SIG-M5 treated with dmso at 0.1 percent for 504 hours (cell line): ENCODE measurements at regions not wholly inside any gene's neighbourhood (a gene's known extent, or its start where the extent isn't known, plus 50 kb on each side); places are given as distances from the start of the nearest gene placed in this dataset.
"Not testable (repeated sequence)": the region's sequence is repeated elsewhere in the genome, so short reads cannot be mapped to it uniquely, and the experiment has no call there.

Experiments
- DNase-seq: peaks from one replicate; lab custom pipeline; 2025; ENCODE audit not compliant: unreplicated experiment; lab: John Stamatoyannopoulos, UW

DNA sequence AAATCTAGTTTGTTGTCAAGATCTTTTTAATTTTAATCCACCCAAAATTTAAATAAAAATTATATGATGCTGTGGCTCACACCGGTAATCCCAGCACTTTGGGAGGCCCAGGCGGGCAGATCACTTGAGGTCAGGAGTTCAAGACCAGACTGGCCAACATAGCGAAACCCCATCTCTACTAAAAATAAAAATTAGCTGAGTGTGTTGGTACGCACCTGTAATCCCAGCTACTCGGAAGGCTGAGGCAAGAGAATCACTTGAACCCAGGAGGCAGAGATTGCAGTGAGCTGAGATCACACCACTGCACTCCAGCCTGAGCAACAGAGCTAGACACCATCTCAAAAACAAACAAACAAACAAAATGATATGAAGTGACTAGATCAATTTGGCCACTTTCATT, 253.0 kb upstream of the MGMT start:
- not testable (repeated sequence) for DNase-seq

DNA sequence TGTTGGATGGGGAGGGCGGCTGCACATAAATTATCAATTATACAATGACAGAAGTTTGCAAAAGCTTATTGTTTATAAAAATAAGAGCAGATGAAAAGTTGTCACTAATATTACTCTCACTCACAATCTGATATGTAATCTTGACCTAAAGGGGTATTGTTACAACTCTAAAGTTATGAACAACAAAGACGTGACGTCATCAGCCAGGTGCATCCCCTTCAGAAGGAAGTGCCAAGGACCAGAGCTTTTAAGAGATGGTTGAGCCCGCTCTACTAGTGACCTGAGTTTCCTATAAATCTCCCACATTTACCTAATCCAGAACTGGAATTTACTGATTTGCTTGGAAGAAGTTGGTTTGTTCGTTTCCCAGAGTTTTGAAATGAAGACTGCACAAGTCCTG, 247.7 kb upstream of the MGMT start:
- no peak for DNase-seq

DNA sequence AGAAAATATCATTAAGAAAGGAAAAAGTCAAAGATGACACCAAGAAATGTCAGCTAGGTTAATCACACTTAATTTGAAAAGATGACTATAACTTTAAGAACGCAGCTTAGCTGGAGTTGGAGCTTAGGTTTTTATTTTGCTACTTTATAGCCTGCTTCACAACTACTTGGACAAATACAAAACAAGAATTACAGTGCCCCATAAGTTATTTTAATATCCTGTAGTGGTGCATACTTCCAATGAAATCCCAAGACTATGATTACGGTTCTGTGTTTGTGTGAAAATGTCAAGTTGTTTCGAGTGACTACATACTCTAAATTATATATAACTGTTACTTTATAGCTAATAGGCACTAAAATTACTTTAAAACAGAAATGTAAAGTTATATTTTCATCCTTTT, 244.6 kb upstream of the MGMT start:
- no peak for DNase-seq

DNA sequence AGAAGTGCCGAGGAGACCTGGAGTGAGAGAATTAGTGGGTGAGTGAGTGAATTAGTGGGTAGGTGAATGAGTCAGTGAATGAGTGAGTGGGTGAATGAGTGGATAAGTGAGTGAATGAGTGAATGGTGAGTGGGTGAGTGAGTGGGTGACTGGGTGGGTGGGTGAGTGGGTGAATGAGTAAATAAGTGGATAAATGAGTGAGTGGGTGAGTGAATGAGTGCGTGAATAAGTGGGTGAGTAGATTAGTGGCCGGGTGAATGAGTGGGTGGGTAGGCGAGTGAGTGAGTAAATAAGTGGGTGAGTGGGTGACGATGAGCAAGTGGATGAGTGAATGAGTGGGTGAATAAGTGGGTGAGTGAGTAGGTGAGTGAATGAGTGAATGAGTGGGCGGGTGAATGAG, 243.7 kb upstream of the MGMT start:
- no peak for DNase-seq

DNA sequence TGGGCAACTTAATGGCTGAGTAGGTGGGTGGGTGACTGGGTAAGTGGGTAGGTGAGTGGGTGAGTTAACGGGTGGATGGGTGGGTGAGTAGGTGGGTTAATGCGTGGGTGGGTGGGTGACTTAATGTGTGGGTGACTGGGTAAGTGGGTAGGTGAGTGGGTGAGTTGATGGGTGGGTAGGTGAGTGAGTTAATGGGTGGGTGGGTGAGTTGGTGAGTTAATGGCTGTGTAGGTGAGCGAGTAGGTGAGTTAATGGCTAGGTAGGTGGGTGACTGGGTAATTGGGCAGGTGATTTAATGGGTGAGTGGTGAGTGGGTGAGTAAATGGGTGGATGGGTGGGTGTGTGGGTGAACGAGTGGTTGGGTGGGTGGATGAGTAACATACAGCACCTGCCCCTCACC, 243.0 kb upstream of the MGMT start:
- DNase-seq = no peak

DNA sequence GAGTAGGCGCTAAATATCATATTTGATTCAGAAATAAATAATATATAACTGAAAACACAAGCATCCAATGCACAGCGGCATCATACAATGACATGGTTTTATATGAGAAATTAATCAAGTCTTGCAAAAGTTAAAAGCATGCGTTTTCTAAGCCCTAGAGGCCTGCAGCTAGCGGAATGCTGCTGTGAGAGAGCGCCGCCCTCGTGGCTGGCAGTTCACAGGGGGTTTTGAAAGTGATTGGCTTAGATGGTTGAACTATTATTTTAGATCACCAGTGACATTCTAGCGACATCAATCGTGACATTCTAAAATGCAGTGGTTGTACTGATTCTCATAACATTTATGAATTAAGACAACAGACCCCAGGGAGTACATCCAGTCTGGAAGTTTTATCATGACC, 235.2 kb upstream of the MGMT start:
- no peak for DNase-seq

DNA sequence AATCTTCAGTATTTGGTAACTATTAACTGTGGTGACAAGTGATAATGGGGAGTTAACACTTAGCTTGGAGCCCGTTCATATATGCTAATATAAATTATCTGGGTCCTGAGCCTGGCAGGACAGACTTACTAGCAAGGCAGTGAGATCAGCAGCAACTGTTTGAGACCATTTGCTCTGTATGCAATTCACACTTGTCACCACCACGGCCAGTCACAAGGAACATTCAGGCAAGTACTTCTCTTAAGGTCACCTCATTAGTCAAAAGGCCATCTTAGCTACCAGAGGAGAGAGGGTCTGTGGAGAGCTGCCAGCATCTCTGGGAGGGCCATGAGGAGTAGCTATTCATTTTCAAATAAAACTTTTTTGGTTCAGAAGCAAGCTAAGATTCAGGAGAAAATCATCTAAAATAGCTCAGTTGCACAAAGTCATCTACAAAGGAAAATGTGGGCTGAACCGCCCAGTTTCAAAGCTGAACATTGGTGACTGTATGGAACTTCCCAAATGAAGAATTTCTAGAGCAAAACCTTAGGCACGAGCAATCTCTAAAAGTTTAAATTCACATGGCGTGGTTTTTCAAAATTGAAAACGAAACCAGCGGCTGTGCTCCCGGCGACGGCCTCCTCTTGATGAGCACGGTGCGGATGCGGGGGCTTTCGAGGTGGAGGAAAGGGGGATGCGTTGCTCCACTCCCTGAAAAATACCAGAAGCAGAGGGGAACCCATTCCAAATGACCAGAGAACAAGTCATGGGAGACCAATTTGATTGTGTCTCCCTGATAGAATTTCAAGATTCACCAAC, 233.5 kb upstream of the MGMT start:
- no peak for DNase-seq

DNA sequence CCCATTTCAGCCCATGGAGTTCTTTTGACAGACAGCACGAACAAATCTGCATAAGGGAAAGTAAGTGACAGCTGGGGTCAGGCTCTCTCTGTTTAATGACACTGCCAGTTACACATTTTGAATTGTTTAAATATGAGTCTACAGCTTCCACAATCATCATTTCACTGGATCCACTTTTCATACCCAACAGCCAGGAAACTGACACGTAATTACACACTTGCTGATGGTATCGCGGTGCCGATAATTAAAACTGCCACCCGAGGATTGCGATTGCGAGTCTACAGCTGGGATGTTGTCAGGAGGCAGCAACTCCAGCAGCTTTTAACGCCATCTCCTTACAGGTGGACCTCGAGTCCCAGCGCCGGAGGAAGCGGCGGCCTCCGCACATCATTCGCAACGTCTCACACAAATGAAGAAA, 230.8 kb upstream of the MGMT start:
- no peak for DNase-seq

DNA sequence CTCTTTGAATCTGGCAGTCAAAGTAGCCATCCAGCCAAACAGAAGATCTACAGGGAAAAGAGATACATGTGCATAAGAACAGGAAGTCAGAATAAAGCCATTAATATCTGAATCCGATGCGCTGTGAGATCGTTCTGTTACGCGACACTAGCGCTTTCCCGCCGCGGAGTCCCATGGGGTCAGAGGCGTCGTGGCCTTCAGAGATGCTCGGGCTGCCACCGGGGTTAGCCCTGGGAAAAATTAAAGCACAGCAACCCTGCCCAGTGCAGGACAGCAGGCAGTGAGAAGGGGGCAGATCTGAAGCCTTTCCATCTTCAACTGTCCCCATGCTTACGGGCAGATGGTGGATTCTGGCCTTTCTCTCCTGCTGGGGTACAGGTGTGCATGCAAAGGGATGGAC, 225.6 kb upstream of the MGMT start:
- no peak for DNase-seq

DNA sequence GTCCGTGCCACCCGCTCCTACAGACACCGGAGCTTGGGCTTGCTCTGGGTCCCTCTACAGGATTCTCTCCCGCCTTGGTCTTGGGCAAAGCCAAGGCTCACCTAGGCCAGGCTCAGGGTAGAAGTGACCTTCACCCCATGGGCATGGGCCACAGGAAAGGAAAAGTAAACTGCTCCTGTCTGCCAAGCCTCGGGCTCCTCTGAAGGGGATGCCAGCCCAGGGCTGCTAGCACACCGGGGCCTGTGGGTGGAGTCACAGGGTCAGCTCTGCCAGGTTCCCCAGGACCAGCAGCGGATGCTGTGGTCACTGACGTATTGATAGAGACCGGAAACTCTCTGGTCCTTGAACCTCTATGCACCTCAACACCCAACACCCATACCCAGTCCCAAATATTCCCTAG, 222.7 kb upstream of the MGMT start:
- DNase-seq = no peak

DNA sequence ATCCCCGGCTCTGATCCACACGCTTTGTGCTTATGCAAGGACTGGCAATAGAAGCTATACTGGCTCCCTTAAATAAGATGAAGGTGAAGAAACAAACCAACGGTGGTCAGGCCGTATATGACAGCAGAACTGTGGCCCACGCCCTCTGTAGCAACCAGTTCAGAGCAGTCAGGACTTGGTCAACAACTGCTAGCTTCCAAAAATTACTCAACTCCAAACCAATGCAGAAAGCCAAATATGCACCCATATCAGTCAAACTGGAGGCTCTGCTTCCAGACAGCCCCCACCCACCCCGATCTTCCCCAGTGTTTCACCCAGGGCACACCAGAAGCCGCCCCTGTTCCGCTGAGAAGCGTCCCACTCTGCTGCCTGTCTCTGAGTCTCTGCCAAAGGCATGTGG, 222.3 kb upstream of the MGMT start:
- DNase-seq = no peak

DNA sequence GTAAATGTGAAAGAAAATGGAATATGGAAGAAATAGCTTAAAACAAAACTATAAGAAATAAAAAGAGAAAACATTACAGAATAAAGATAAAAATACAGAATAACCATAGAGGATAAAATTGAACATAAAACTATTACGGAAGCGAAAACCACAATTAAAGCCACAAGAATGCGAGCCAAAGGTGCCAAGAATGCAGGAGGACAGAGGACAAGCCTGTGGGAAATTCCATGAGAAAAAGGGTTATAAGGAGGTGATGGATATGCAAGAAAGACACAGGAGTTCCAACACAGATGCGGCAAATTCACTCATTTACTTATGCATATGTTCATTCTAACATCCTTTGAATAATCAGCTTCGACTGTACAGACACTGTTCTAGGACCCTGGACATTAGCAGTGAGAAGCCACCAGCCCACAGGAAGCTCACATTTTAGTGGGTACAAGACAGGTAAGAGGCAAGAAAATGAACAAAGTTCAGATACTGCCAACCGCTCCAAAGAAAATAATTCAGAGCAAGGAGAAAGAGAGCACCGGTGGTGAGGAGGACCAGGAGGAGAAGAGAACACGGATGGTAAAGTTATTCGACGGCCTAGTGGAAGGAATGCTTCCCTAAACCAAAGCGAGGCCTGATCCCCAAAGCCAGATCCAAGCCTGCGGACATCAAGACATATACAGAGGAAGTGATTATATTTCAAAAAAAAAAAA, 213.7 kb upstream of the MGMT start:
- no peak for DNase-seq

DNA sequence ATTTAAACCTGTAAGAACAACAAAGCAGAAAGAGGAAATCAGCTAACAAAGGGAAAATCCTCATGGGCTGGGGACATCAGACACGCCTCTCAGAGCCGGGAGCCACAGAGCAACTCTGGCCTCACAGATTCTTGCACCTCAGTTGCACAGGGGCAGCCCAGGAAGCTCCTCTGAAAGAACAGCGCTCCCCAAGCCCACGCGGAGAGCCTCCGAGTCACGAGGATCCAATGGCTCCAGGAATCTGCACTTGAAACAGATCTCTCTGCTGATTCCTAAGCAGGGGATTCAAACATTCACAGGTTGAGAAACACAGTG, 213.2 kb upstream of the MGMT start:
- no peak for DNase-seq

DNA sequence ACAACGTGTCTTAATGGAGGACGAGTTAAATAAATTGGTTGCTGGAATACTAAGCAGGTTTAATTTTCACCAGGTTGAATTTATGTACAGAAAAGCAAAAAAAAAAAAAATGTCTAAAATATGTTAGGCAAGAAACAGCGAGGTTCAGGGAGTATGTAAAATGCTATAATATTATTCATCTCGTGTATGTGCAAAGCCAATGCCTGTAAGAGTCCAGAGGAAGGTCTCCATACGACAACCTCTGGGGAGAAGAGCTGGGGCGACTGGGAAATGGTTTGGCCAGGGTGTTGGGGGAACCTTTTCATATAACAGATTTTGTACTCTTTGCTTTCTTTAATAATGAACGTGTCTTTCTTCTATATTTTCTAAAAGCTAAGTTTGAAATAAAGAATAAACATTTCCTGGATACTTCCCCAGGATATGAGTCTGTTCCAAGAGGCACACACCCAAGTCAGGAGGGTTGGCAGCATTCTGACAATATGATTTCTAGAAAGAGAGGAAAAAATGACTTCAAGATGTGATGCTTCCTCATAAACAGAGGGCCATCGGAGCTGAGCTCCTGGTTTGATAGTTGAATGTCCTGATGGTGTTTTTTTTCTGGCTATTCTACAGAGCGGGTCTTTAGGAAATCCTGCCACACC, 208.6 kb upstream of the MGMT start:
- DNase-seq = no peak

DNA sequence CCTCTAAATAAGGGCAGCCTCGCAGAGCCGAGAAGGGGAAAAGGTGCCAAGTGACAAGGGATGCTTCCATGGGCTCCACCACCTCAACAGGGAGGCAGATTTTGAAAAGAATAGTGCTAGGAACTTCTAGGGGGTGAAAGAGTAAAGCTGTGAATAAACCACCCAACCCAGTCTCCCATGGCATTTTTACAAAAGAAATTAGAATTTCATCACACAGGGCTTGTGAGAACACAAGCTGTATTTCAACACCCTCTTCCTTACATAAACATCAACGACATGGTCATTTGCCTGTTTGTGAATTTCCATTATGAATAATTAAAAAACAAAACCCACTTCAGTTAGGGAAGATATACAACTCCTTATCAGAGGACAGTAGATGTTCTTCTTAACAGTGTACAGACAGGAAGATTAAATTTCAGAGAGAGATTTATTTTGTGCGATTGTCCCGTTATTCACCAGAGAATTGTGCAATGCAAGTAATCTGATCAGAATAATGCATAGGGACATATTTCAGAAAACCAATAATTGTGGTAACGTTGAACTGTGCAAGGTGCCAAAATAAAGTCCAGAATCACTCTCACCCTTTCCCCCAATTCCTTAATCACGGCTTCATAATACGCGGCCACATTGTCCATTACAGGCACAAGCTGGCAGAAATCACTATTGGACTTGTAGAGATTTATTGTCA, 207.8 kb upstream of the MGMT start:
- DNase-seq = no peak

DNA sequence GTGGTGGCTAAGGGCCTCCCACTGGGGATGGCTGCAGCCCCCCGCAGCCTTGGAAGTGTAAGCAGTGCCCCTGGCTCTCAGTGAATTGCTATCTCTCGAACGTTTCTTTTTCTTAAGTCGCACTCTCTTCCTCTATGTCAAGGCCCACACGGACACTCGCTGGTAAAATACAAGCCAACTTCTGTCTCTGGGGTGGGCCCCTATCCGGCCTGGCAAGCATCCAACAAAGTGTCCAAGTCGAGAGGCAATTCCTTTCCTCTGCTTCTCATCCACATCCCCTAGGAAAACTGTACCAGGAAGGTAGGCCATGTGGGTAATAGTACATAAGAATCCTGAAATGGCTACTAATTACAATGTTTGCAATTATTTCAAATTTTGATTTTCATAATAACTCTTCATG, 194.9 kb upstream of the MGMT start:
- no peak for DNase-seq

DNA sequence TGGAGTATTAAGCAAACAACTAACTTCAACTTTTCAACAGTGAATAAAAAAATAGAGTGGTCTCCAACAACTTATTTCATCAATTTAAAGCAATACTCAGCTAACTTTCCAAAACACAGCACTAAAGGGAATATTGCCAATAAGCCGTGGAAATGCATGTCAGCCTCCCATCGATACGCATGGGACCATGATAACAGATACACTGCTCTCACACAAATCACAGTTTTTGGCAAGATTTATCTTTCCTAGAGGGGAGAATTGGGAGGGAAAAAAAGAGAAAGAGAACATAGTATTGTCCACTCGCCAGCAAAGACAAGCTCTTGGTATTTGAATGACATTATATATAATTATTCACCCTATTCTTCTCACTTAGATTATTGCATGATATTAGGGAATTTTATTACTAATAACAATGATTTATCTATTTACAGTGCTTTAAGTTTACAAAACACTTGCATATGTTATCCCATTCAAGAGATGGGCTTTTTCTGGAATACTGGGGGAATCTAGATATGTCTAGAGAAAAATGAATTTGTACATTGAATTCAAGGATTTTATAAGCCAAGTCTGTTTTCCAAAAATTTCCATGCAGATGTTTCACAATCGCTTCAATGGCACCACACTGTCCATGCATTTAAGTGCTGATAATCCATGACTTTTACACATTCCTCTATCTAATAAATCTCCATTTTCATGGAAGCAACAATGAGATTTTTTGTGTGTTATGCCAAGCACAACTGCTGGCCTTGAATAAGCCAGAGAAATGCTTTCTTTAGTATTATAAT, 194.0 kb upstream of the MGMT start:
- DNase-seq = no peak

DNA sequence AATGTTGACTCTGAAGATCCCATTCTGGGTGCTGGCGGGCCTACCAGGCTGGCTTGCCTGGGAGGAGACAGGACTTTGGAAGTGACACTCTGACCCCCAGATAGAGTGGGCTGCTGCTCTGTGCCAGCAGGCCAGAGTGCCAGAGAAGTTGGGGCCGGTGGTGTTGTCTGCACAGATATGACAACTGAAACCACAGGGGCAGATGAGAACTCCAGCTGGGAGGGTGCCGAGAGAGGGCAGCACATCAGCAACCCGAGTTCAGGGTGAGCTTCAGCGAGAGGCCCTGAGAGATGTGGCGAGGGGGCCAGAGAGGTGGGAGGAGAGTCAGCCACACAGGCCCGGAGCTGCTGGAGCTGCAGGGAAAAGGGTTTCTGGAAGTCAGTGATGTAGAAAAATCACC, 193.2 kb upstream of the MGMT start:
- DNase-seq = no peak

DNA sequence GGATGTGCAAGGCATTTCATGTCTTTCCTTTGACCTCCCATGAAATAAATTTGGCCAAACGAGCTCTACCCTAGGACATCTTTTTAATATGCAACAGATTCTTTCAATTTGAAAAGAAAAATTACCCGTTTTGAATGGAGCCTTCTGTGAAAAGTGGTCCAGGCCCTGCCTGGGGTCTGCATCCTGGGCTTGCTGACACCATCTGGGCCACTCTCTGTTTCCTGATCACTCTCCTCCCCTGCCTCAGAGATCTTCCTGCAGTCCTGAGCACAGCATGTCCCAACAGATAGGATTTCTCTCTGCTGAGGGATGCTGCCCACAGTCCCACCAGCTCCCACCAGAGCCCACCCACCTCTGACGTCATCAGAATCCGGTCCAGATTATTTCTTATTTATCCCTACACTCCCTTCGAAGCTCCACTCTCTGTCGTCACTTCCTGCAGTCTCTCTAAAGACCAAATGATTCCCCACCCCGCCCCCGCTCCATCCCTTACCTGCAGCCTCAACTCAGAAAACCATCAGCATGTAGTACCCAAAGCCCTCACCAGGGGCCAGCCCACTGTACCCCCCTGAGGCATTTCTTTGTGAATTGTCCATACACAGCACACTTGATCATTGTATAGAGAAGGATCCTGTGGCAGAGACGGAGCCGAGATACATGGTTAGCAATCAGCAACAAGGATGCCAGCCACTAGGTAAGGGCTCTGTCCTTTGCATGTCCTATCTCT, 192.1 kb upstream of the MGMT start:
- DNase-seq = no peak

DNA sequence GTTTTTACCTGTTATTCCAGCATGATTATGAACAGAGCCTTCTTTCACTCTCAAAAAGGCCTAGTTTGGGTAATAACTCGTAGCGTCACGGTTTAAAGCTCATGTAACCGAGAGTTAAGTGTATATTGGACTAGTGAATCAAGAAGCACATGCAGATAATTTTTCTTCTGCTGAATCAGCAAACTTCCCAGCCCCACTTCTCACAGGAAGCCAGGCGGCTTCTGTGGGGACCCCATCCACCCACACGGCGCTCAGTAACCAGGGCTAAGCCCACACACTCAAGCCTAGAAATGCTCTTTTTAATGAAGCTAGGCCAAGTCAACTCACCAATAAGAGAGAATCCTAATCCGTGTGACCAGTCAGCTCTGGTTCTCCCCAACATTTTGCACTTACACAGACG, 191.2 kb upstream of the MGMT start:
- no peak for DNase-seq
